NCI-H1436 treated with DMSO at 0.1 percent for 48 hours (cell line): ENCODE measurements at regions not wholly inside any gene's neighbourhood (a gene's known extent, or its start where the extent isn't known, plus 50 kb on each side); places are given as distances from the start of the nearest gene placed in this dataset.
"Not testable (repeated sequence)": the region's sequence is repeated elsewhere in the genome, so short reads cannot be mapped to it uniquely, and the experiment has no call there.

ENCODE experiments used
- DNase-seq: peaks from one replicate; lab custom pipeline; 2025; lab: John Stamatoyannopoulos, UW

DNA sequence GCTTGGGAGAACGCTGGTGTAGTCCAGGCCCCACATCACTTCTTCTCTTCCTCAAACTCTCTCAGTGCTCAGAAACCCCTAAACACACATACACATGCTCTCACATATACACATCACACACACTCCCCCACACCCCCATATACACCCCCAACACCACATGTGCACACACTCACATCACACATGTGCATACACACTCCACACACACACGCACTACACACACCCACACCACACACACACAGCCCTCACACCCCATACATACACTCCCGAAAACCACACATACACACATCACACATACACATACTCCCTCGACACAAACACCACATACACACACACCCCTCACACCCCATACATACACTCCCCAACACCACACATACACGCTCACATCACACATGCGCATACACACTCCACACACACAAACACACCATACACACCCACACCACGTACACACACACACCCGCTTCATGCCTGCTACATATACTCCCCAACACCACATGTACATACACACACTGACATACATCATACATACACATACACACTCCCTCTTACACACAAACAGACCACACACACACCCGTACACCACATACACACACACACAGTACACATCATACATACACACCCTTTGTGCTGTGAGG is 110.3 kb upstream of the TMEM170B start:
- no peak for DNase-seq

DNA sequence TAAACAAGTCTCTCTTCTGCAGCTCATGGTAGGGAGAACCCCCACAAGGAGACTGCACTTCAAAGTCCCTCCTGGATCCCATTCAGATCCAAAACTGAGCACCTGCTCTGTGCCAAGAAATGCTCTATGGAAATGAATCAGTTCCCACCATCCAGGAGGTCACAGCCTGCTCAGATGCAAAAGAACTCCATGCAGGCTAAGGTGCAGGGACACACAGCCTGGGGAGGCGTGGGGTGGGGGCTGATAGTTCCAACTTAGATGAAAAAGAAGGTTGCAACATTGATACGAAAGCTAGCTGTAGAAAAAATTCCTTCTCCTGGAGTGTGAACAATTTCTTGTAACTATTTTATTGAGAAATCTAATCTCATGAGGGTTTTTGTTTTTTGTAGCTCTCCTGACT is 111.0 kb upstream of the TMEM170B start:
- DNase-seq, result no peak

GRCh38 chr6:11425876-11426275 is 111.7 kb upstream of the TMEM170B start:
- no peak for DNase-seq

DNA sequence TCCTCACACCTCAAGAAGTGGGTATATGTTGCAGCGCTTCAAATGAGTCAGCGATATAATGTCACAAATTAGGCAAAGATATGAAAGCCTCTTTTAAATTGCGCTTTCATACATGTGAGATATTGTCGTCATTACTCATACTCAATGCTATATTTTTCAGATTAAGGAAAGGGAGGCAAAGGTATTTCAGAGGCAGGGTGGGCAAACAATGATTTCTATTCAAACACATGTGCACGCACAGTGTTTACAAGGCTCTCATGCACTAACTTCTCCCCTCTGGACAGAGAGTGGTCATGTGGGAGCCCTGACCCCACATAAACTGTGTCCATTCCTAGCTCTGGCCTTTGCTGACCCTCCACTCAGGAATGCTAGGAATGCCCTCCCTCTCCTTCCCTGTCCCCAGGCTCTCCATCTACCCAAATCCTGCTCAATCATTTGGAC is 112.1 kb upstream of the TMEM170B start:
- no peak for DNase-seq

- DNase-seq, result no peak
These were observed 113.0 kb upstream of the TMEM170B start for GRCh38 chr6:11424395-11425034.

DNA sequence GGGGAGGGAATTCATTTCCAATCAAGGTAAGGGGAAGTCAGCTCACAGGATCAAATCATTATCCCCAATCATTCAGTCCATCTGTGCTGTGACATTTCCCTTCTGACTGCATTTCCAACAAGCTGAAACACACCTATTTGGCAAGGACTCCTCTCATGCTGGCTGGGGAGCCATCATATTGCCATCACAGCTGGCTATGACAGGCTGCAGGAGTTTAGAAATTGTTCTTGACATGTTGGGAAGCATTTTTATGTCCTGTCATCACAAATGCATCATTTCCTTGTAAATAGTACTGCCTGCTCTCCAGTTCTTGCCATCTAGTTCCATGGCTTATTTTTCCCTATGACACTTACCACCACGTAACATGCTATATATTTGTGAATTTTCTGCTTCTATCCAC is 113.9 kb upstream of the TMEM170B start:
- DNase-seq, result no peak

DNA sequence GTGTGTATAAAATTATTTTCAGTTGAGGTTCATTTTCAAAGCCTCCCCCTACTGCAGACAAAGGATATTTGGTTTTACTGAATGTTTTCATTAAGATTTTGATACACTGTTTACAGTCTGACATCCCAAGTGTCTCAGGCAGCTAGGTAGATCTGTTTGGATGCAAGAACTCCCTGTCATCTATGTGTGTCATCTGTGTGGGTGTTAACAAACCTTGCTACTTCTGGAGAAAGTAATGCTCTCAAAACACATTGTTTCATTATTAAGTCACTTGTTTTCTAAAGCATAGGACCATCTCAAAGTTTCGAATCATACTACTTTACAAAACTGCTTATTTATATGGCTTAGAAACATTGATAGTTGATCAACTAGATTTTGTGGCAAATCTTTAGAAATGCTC is 114.5 kb upstream of the TMEM170B start:
- DNase-seq, result no peak

DNA sequence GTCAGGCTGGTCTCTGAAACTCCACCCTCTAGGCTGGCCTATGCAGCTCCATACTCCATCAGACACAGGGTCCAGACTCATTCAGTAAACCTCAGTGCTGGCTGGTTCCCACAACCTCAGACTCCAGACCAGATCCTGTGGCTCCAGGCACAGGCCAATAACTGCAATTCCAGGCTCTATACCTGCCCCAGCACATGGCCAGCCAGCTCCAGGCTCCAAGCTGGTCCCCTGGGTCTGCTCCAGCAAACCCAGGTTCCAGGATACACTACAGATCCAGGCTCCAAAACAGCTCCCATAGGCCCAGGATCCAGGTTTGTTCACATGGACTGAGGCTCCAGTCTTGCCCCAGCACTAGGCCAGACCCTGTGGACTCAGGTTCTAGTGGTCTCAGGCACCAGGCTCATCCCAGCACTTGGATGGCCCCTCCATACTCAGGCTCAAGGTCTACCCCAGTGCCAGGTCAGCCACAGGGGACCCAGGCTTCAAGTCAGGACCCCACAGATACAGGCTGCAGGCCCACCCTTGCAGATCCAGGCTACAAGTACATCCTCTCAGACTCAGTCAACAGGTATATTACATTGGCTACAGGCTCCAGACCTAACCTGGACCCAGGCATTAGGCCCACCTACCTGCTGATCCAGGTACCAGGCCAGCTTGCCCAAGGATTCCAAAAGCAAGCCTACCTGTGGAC is 117.6 kb upstream of the TMEM170B start:
- DNase-seq, result no peak

- no peak for DNase-seq
These were observed 119.2 kb upstream of the TMEM170B start for GRCh38 chr6:11418290-11418905.

DNA sequence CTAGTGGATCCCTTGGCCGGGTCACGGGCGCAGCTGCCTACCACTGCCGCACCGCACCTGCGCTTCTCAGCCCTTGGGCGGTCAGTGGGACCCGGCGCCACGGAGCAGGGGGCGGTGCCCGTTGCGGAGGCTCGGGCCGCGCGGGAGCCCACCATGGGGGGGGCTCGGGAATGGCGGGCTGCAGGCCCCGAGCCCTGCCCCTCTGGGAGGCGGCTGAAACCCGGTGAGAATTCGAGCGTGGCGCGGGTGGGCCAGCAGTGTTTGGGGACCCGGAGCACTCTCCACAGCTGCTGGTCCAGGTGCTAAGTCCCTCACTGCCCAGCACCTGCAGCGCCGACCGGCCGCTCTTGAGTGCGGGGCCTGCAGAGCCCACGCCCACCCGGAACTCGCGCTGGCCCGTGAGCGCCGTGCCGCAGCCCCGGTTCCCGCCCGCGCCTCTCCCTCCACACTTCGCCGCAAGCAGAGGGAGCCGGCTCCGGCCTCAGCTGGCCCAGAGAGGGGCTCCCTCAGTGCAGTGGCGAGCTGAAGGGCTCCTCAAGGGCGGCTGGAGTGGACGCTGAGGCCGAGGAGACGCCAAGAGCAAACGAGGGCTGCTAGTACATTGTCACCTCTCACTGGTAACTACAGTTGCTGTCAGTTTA is 120.5 kb upstream of the TMEM170B start:
- DNase-seq, result no peak

DNA sequence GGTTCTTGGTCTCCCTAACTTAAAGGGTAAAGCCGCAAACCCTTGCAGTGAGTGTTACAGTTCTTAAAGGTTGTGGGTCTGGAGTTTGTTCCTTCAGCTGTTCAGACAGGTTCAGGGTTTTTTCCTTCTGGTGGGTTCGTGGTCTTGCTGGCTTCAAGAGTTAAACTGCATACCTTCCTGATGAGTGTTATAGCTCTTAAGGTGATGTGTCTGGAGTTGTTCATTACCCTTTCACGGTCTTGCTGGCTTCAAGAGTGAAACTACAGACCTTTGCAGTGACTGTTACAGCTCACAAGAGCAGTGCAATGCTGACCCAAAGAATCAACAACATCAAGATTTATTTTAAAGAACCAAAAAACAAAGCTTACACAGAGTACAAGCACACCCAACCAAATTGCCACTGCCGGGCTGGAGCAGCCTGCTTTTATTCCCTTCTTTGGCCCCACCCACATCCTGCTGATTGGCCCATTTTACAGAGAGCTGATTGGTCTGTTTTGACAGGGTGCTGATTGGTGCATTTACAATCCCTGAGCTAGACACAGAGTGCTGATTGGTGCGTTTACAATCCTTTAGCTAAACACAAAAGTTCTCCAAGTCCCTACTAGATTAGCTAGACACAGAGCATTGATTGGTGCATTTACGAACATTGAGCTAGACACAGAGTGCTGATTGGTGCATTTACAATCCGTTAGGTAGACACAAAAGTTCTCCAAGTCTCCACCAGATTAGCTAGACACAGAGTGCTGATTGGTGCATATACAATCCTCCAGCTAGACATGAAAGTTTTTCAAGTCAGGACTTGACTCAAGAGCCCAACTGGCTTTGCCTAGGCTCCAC is 121.2 kb upstream of the TMEM170B start:
- DNase-seq, result not testable (repeated sequence)

DNA sequence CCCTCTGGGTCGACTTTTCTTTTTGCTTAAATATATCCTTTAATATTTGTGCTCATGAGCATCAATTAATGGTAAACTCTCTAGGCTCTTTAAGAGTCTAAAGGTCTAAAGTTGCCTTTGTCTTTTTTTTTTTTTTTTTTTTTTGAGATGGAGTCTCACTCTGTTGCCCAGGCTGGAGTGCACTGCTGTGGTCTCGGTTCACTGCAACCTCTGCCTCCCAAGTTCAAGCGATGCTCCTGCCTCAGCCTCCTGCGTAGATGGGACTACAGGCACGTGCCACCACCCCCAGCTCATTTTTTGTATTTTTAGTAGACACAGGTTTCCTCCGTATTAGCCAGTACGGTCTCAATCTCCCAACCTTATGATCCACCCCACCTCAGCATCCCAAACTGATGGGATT is 122.0 kb upstream of the TMEM170B start:
- no peak for DNase-seq

DNA sequence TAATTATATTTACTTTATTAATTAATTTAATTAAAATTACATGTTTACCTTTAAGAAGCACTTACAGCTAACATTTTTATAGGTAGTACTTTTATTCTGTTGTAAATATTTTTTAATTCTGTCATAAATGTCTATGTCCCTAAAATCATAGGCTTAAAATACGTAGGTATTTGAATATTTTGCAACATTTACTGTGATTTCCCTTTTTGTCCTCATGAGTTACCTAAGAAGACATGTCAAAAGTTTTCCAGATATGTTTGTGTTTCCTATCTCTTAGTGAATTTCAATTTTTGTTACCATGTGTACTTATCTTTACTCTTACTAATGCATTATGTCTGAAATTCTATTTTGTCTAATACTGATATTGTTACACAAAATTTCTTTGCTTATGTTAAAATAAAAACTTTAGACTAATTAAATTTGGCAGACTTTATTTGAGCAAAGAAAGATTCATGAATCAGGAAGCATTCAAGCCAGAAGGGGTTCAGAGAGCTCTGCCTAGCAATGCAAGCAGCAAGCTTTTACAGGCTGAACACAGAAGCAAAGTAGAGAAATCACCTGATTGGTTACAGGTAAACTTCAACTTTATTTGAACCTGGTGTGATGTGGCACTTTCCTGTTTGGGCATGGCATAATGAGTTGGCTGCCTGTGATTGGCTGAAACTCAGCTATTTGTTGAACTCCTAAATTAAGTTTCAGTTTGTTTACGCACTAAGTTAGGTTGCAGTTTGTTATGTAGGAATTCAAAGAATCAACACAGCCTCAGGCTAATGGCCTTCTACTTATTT is 123.2 kb upstream of the TMEM170B start:
- DNase-seq, result no peak

GRCh38 chr6:11413728-11414127 is 123.8 kb upstream of the TMEM170B start:
- DNase-seq, result no peak

DNA sequence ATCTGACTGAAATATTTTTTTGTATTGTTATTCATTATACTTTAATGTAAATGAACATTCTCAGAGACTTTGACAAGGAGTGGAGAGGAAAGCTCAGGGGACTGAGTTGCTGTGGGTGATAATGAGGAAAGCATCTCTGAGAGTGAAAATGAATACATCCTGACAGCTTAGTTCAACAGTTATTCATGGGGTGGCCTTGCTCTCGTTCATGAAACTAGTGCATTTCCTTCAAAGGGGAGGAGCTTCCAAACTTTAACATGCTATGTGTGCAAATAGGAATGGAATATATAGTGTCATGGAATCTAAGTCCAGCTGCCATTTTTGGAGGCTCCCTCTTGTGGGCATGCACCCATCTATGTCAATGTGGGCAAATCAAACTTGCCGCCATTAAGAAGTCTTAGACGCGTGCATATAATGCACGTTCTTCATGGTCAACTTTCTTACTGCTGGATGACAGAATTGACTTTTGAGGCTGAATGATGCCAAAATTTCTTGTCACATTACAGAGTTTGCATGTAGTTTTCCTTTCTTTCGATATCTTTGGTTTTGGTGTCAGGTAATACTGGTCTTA is 124.3 kb upstream of the TMEM170B start:
- no peak for DNase-seq

DNA sequence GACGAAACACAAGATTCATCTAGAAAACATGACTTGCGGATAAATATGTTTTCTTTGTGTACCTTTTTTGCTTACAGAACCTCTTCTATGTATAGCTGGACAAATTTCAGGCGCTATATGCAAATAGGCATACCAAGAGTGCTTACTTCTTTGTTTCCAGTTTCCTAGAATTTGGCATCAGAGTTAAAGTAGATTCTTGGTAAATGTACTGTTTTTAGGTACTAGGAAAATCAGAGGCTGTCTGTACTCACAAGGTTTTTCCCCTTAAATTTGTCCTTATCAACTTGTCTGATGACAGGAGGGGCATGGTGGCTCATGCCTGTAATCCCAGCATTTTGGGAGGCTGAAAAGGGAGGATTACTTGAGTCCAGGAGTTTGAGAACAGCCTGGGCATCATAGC is 124.9 kb upstream of the TMEM170B start:
- DNase-seq, result no peak

- no peak for DNase-seq
These were observed 125.5 kb upstream of the TMEM170B start for GRCh38 chr6:11412011-11412424.

DNA sequence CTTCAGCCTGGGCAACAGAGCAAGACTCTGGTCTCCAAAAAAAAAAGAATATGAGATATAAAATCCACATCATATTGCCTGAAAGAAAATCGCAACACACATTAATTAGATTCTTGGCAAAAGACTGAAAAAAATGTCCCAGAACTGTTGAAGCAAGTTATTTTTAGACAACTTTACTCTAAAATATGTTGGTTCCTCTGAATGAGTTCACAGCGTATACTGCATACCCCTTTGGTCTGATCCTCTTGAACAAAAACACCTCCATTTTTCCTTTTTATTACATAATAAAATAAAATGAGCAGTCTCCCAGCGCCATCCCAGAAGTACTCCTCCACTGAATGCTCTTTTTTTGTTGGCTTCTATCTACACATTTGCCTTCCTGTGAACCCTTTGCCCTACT is 126.0 kb upstream of the TMEM170B start:
- DNase-seq, result no peak

- DNase-seq, result no peak
These were observed 126.8 kb upstream of the TMEM170B start for GRCh38 chr6:11410539-11411307.

DNA sequence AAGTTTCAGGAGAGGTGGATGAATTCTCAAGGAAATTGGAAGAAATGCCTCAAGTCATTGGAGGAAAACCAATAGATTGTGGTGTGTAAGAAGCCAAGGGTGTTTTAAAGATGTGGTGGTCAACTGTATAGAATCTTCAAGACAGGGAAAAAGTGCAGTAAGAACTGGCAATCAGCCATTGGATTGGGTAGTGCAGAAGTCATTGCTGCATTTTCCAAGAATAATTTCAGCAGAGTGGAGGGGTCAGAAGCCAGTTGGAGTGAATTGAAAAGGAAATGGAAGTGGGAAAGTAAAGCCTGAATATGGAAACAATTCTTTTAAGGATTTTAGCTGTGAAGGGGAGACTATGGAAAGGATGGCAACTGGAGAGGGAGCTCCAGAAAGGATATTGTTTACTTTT is 128.2 kb upstream of the TMEM170B start:
- no peak for DNase-seq
